ENCODE measurements at regions not wholly inside any gene's neighbourhood (a gene's known extent, or its start where the extent isn't known, plus 50 kb on each side); places are given as distances from the start of the nearest gene placed in this dataset.
"Not testable (repeated sequence)": the region's sequence is repeated elsewhere in the genome, so short reads cannot be mapped to it uniquely, and the experiment has no call there.

- not testable (repeated sequence) for TF ChIP-seq CTCF (IDR thresholded peaks at IDR 0.05 in 4 of 5, conservative IDR thresholded peaks at IDR 0.05 in 1 of 5); POLR2A (IDR thresholded peaks at IDR 0.05)
Observed at GRCh38 chr9:74080652-74081051, 416.5 kb upstream of the RORB start.

All from gastrocnemius medialis (tissue), 4 donors.